HEK293 (cell line): ENCODE measurements at regions not wholly inside any gene's neighbourhood (a gene's known extent, or its start where the extent isn't known, plus 50 kb on each side); places are given as distances from the start of the nearest gene placed in this dataset.

ENCODE experiments used
- CTCF ChIA-PET: fragments of 350-600 bp; formaldehyde crosslinking; extraction: SDS; loops from one replicate; lab custom pipeline; 2021; ENCODE audit warnings: antibody characterized with exemption; lab: Yijun Ruan, JAX
- POLR2A ChIA-PET: fragments of 300-600 bp; formaldehyde crosslinking; extraction: SDS; loops from one replicate; lab custom pipeline; 2020; ENCODE audit warnings: antibody characterized with exemption, inconsistent platforms; lab: Yijun Ruan, JAX
- H3K27ac ChIP-seq: fragments of 200-500 bp; sonication (Bioruptor generic); 2 replicates; pipeline ENCODE4 v1.5.1; 2014; ENCODE audit warnings: low read depth, low read length, control low read depth, inconsistent platforms; ENCODE audit errors: extremely low read depth
- H3K36me3 ChIP-seq, 2 experiments: fragments of 200-500 bp in 1 of 2; sonication (Bioruptor generic) in 1 of 2; 1 replicate in 1 of 2; 2 replicates in 1 of 2; pipeline ENCODE4 v1.5.1; 2014 to 2017; ENCODE audit warnings: inconsistent platforms in 2 of 2, low read length in 2 of 2; ENCODE audit not compliant: control insufficient read depth in 2 of 2, insufficient read depth in 1 of 2
- H3K4me1 ChIP-seq: fragments of 200-500 bp; sonication (Bioruptor generic); 2 replicates; pipeline ENCODE4 v1.5.1; 2014; ENCODE audit warnings: mild to moderate bottlenecking, low read length, inconsistent platforms; ENCODE audit not compliant: control insufficient read depth, insufficient read depth
- H3K4me3 ChIP-seq: 2 replicates; pipeline ENCODE4 v1.5.1; 2011; ENCODE audit warnings: low read depth, mild to moderate bottlenecking, control low read depth, low read length, moderate library complexity
- H3K9me3 ChIP-seq: fragments of 200-500 bp; sonication (Bioruptor generic); 2 replicates; pipeline ENCODE4 v1.5.1; 2014; ENCODE audit warnings: low read depth, low read length, inconsistent platforms; ENCODE audit not compliant: control insufficient read depth, insufficient read depth
- AEBP2 ChIP-seq: fragments of 450-650 bp; formaldehyde crosslinking; IDR thresholded peaks from 2 replicates; pipeline ENCODE4 v1.5.1; 2016; ENCODE audit warnings: missing biosample characterization, missing genetic modification characterization, borderline replicate concordance
- HIC1 ChIP-seq: fragments of 450-650 bp; formaldehyde crosslinking; IDR thresholded peaks from 2 replicates; pipeline ENCODE4 v1.5.1; 2016; ENCODE audit warnings: missing biosample characterization, missing genetic modification characterization
- KLF8 ChIP-seq: fragments of 450-650 bp; formaldehyde crosslinking; IDR thresholded peaks from 2 replicates; pipeline ENCODE4 v1.5.1; 2016; ENCODE audit warnings: missing biosample characterization, missing genetic modification characterization
- MEIS1 ChIP-seq: sonication (generic); formaldehyde crosslinking; IDR thresholded peaks from 2 replicates; pipeline ENCODE4 v1.8.1; 2022; ENCODE audit warnings: missing genetic modification reagents, mild to moderate bottlenecking, borderline replicate concordance
- SALL2 ChIP-seq: fragments of 450-650 bp; formaldehyde crosslinking; IDR thresholded peaks from 2 replicates; pipeline ENCODE4 v1.5.0; 2017; ENCODE audit warnings: missing biosample characterization, mild to moderate bottlenecking, missing genetic modification characterization, borderline replicate concordance
- SP3 ChIP-seq: fragments of 450-650 bp; formaldehyde crosslinking; IDR thresholded peaks from 2 replicates; pipeline ENCODE4 v1.5.1; 2016; ENCODE audit warnings: missing biosample characterization, missing genetic modification characterization
- SP7 ChIP-seq: fragments of 450-650 bp; formaldehyde crosslinking; IDR thresholded peaks from 2 replicates; pipeline ENCODE4 v1.5.1; 2016; ENCODE audit warnings: missing biosample characterization, missing genetic modification characterization
- TRIM28 ChIP-seq: IDR thresholded peaks from 2 replicates; pipeline ENCODE4 v1.6.1; 2011; ENCODE audit warnings: low read length, control low read depth, borderline replicate concordance
- ZBTB1 ChIP-seq: fragments of 450-650 bp; formaldehyde crosslinking; IDR thresholded peaks from 2 replicates; pipeline ENCODE4 v1.5.1; 2016; ENCODE audit warnings: missing biosample characterization, missing genetic modification characterization
- ZBTB8A ChIP-seq: fragments of 450-650 bp; formaldehyde crosslinking; IDR thresholded peaks from 2 replicates; pipeline ENCODE4 v1.5.1; 2016; ENCODE audit warnings: missing biosample characterization, missing genetic modification characterization
- ZFP3 ChIP-seq: fragments of 450-650 bp; formaldehyde crosslinking; IDR thresholded peaks from 2 replicates; pipeline ENCODE4 v1.5.1; 2016; ENCODE audit warnings: low read depth, missing biosample characterization, missing genetic modification characterization
- ZFP69B ChIP-seq: fragments of 450-650 bp; formaldehyde crosslinking; IDR thresholded peaks from 2 replicates; pipeline ENCODE4 v1.5.1; 2016; ENCODE audit warnings: missing biosample characterization, missing genetic modification characterization
- ZNF138 ChIP-seq: fragments of 450-650 bp; formaldehyde crosslinking; IDR thresholded peaks from 2 replicates; pipeline ENCODE4 v1.5.1; 2016; ENCODE audit warnings: missing biosample characterization, missing genetic modification characterization, borderline replicate concordance
- ZNF202 ChIP-seq: fragments of 450-650 bp; formaldehyde crosslinking; IDR thresholded peaks from 2 replicates; pipeline ENCODE4 v1.5.1; 2016; ENCODE audit warnings: missing biosample characterization, missing genetic modification characterization, borderline replicate concordance
- ZNF423 ChIP-seq: fragments of 450-650 bp; formaldehyde crosslinking; IDR thresholded peaks from 2 replicates; pipeline ENCODE4 v1.5.1; 2016; ENCODE audit warnings: missing biosample characterization, missing genetic modification characterization
- ZNF521 ChIP-seq: fragments of 450-650 bp; formaldehyde crosslinking; IDR thresholded peaks from 2 replicates; pipeline ENCODE4 v1.5.1; 2017; ENCODE audit warnings: missing biosample characterization, mild to moderate bottlenecking, missing genetic modification characterization
- ZNF544 ChIP-seq: fragments of 450-650 bp; formaldehyde crosslinking; IDR thresholded peaks from 2 replicates; pipeline ENCODE4 v1.5.0; 2017; ENCODE audit warnings: missing biosample characterization, missing genetic modification characterization
- ZNF571 ChIP-seq: fragments of 450-650 bp; formaldehyde crosslinking; IDR thresholded peaks from 2 replicates; pipeline ENCODE4 v1.5.0; 2017; ENCODE audit warnings: missing biosample characterization, missing genetic modification characterization
- ZNF610 ChIP-seq: fragments of 450-650 bp; formaldehyde crosslinking; IDR thresholded peaks from 2 replicates; pipeline ENCODE4 v1.5.1; 2016; ENCODE audit warnings: missing biosample characterization, missing genetic modification characterization, borderline replicate concordance
- ZNF654 ChIP-seq: fragments of 450-650 bp; formaldehyde crosslinking; IDR thresholded peaks from 2 replicates; pipeline ENCODE4 v1.5.1; 2016; ENCODE audit warnings: low read depth, missing biosample characterization, missing genetic modification characterization
- ZNF792 ChIP-seq: fragments of 450-650 bp; formaldehyde crosslinking; IDR thresholded peaks from 2 replicates; pipeline ENCODE4 v1.5.1; 2016; ENCODE audit warnings: missing biosample characterization, missing genetic modification characterization

GRCh38 chr12:18165889-18166288, 75.9 kb upstream of the RERGL start:
- Histone ChIP-seq H3K9me3 (no peaks in the 10 kb centered on the region), H3K4me3 (no peak overlapping the region), H3K27ac (no peak overlapping the region), H3K36me3 (no peaks in the 10 kb centered on the region), H3K4me1 (no peaks in the 10 kb centered on the region)
- TF ChIP-seq SALL2 (no peak), ZNF138 (0 out of 2 replicates have a peak, but pooled peaks have one; percentile 3), ZBTB1 (no peak)
- ChIA-PET CTCF (interaction anchor here (1.2 kb wide), 1 partner anchor 18 kb away, joined by 3 read pairs; no protein-coding TSS in a partner anchor), POLR2A (no interaction called here)

GRCh38 chr12:18165422-18165871, 75.5 kb upstream of the RERGL start:
- Histone ChIP-seq H3K36me3 (no peaks in the 10 kb centered on the region), H3K4me3 (no peak overlapping the region), H3K9me3 (no peaks in the 10 kb centered on the region), H3K27ac (no peak overlapping the region), H3K4me1 (no peaks in the 10 kb centered on the region)
- ChIA-PET POLR2A (no interaction called here), CTCF (interaction anchor here (1.2 kb wide), 1 partner anchor 19 kb away, joined by 3 read pairs; no protein-coding TSS in a partner anchor)
- TF ChIP-seq TRIM28 (peak; percentile 42; the same call in 1 of the 2 replicates), ZNF571 (no peak), SP3 (tag by site-specific recombination) (peak; percentile 34; the same call in 1 of the 2 replicates), HIC1 (peak; percentile 72)

- no peak for TF ChIP-seq ZNF423 (tag by site-specific recombination)
- H3K36me3 ChIP-seq: no peaks in the 10 kb centered on the region
- H3K4me3 ChIP-seq: no peak overlapping the region
- no peak overlapping the region for H3K27ac ChIP-seq
- CTCF ChIA-PET: interaction anchor here (3.5 kb wide), 1 partner anchor 9 kb away, joined by 30 read pairs; no protein-coding TSS in a partner anchor
- POLR2A ChIA-PET: no interaction called here
- H3K9me3 ChIP-seq: no peaks in the 10 kb centered on the region; the same call in 1 of the 2 replicates
- no peaks in the 10 kb centered on the region for H3K4me1 ChIP-seq
Measured at GRCh38 chr12:18160901-18161300, 70.9 kb upstream of the RERGL start.

- CTCF ChIA-PET: interaction anchor here (0.6 to 3.5 kb wide), 14 partner anchors 9 to 1074 kb away, joined by 3 to 30 read pairs (median 4); no protein-coding TSS in a partner anchor
- Histone ChIP-seq H3K36me3 (no peaks in the 10 kb centered on the region), H3K4me1 (no peaks in the 10 kb centered on the region)
- TF ChIP-seq ZNF610 (tag by site-specific recombination) (no peak), ZNF654 (peak; percentile 30)
- TF ChIP-seq, all 188 proteins: peak for 1
- no peak overlapping the region for H3K4me3 ChIP-seq
- H3K27ac ChIP-seq: no peak overlapping the region
- POLR2A ChIA-PET: no interaction called here
- H3K9me3 ChIP-seq: no peaks in the 10 kb centered on the region; the same call in 1 of the 2 replicates
Measured at GRCh38 chr12:18158774-18159557, 69.0 kb upstream of the RERGL start.

- Histone ChIP-seq H3K4me1 (no peaks in the 10 kb centered on the region), H3K9me3 (no peaks in the 10 kb centered on the region; the same call in 1 of the 2 replicates), H3K4me3 (no peak overlapping the region), H3K36me3 (no peaks in the 10 kb centered on the region), H3K27ac (no peak overlapping the region)
- ChIA-PET POLR2A (no interaction called here), CTCF (no interaction called here)
- no peak for TF ChIP-seq ZNF544
- no peak for TF ChIP-seq ZNF202 (tag by site-specific recombination)
- no peak for TF ChIP-seq MEIS1
- no peak for TF ChIP-seq ZFP3 (tag by site-specific recombination)
- TF ChIP-seq SP7 (tag by site-specific recombination): no peak
- no peak for TF ChIP-seq ZNF792
- no peak for TF ChIP-seq ZNF521 (tag by site-specific recombination)
- TF ChIP-seq ZBTB8A (tag by site-specific recombination): no peak
- TF ChIP-seq ZFP69B (tag by site-specific recombination): no peak
- TF ChIP-seq KLF8 (tag by site-specific recombination): no peak
- no peak for TF ChIP-seq AEBP2 (tag by site-specific recombination)
Measured at GRCh38 chr12:18153826-18154225, 63.8 kb upstream of the RERGL start.
